ENCODE measurements at regions not wholly inside any gene's neighbourhood (a gene's known extent, or its start where the extent isn't known, plus 50 kb on each side); places are given as distances from the start of the nearest gene placed in this dataset.

- TF ChIP-seq CTCF (conservative IDR thresholded peaks at IDR 0.05; ENCODE audit: low read length), result no peak
- TF ChIP-seq EZH2phosphoT487 (IDR thresholded peaks at IDR 0.05; ENCODE audit: borderline replicate concordance), result peak; percentile 67; the same call in 1 of the 2 replicates
Measured at GRCh38 chr12:31890295-31891285, 68.6 kb upstream of the RESF1 start.

All from Loucy (cell line).